HCT116 (cell line): ENCODE measurements at regions not wholly inside any gene's neighbourhood (a gene's known extent, or its start where the extent isn't known, plus 50 kb on each side); places are given as distances from the start of the nearest gene placed in this dataset.

Experiments used
- ATAC-seq: fragments of 200-7000 bp; cut with Tn5 transposase; 2 replicates; pipeline ENCODE4 v1.9.1; 2020; ENCODE audit warnings: mild to moderate bottlenecking, moderate library complexity
- BruUV-seq: library from RNA; stranded (reverse); fragments of 400-500 nt; replicated peaks from 2 replicates; lab custom pipeline; 2021; lab: Mats Ljungman, UMichigan
- CTCF ChIA-PET: fragments of 300-600 bp; sonication (Branson Sonifier 250); formaldehyde crosslinking; loops from one replicate; lab custom pipeline; 2021; ENCODE audit warnings: antibody characterized with exemption; lab: Charles Lee
- POLR2A ChIA-PET: fragments of 300-600, 350-600 bp; sonication (Branson Sonifier 250); formaldehyde crosslinking; loops from one replicate; lab custom pipeline; 2021; ENCODE audit warnings: antibody characterized with exemption; lab: Charles Lee
- RAD21 ChIA-PET, 2 experiments: fragments of 300-600 bp; sonication (Branson Sonifier 250); formaldehyde crosslinking; loops; one replicate each; lab custom pipeline; 2023; ENCODE audit warnings: low total read pairs in 2 of 2; ENCODE audit not compliant: uncharacterized antibody in 2 of 2, unreplicated experiment in 2 of 2, low non-redundant PET in 1 of 2; lab: Charles Lee
- DNase-seq: peaks from one replicate; pipeline ENCODE4 v3.0.0-alpha.2; 2010; ENCODE audit warnings: low read depth, low spot score
- H2AFZ ChIP-seq: fragments of 200-600 bp; shearing (Covaris generic), sonication (generic); 2 replicates; pipeline ENCODE4 v1.6.1; 2017; ENCODE audit warnings: low read depth, mixed run types, mixed read lengths, antibody characterized with exemption, low read length; ENCODE audit not compliant: poor library complexity, severe bottlenecking
- H3K27ac ChIP-seq: 2 replicates; pipeline ENCODE4 v1.5.1; 2012; ENCODE audit warnings: low read depth, low read length
- H3K27me3 ChIP-seq: fragments of 200-600 bp; sonication (generic); 2 replicates; pipeline ENCODE4 v1.6.1; 2016; ENCODE audit warnings: mixed run types, low read length, mixed read lengths; ENCODE audit not compliant: insufficient read depth
- H3K36me3 ChIP-seq, 2 experiments: fragments of 200-500 bp in 1 of 2; fragments of 200-600 bp in 1 of 2; sonication (Bioruptor generic) in 1 of 2; sonication (generic) in 1 of 2; 2 replicates each; pipeline versions ENCODE4 v1.5.1 to v1.6.1; 2014 to 2016; ENCODE audit warnings: low read length in 2 of 2, inconsistent platforms in 1 of 2, mixed read lengths in 1 of 2, mixed run types in 1 of 2; ENCODE audit not compliant: insufficient read depth in 2 of 2, control insufficient read depth in 1 of 2
- H3K4me1 ChIP-seq, 2 experiments: fragments of 200-600 bp in 1 of 2; sonication (generic) in 1 of 2; 2 replicates each; pipeline versions ENCODE4 v1.5.1 to v1.6.1; 2012 to 2017; ENCODE audit warnings: low read length in 2 of 2, inconsistent platforms in 1 of 2, mild to moderate bottlenecking in 1 of 2, mixed read lengths in 1 of 2, mixed run types in 1 of 2, moderate library complexity in 1 of 2; ENCODE audit not compliant: insufficient read depth in 2 of 2, control insufficient read depth in 1 of 2
- H3K4me2 ChIP-seq: fragments of 200-600 bp; sonication (generic); 2 replicates; pipeline ENCODE4 v1.6.1; 2017; ENCODE audit warnings: mixed run types, low read length, mixed read lengths
- H3K4me3 ChIP-seq, 2 experiments: fragments of 200-600 bp in 1 of 2; sonication (generic) in 1 of 2; replicated peaks in 1 of 2; 2 replicates each; pipeline ENCODE4 v1.5.1; 2011 to 2016; ENCODE audit warnings: low read length in 2 of 2, control low read depth in 1 of 2, low read depth in 1 of 2, mild to moderate bottlenecking in 1 of 2, mixed read lengths in 1 of 2, mixed run types in 1 of 2
- H3K79me2 ChIP-seq: fragments of 200-600 bp; sonication (generic); 2 replicates; pipeline ENCODE4 v1.6.1; 2017; ENCODE audit warnings: mild to moderate bottlenecking, mixed run types, low read length, moderate library complexity, mixed read lengths; ENCODE audit not compliant: insufficient read depth
- H3K9ac ChIP-seq: fragments of 200-600 bp; sonication (generic); 2 replicates; pipeline ENCODE4 v1.6.1; 2016; ENCODE audit warnings: low read length, mixed read lengths
- H3K9me2 ChIP-seq: fragments of 200-600 bp; sonication (generic), shearing (Covaris generic); 2 replicates; pipeline ENCODE4 v1.6.1; 2017; ENCODE audit warnings: mixed run types, mild to moderate bottlenecking, moderate library complexity; ENCODE audit not compliant: insufficient read depth
- H3K9me3 ChIP-seq, 2 experiments: fragments of 200-500 bp in 1 of 2; fragments of 200-600 bp in 1 of 2; sonication (Bioruptor generic) in 1 of 2; sonication (generic) in 1 of 2; 2 replicates each; pipeline ENCODE4 v1.6.1; 2014 to 2017; ENCODE audit warnings: low read length in 2 of 2, mixed read lengths in 2 of 2, inconsistent platforms in 1 of 2, low read depth in 1 of 2, mild to moderate bottlenecking in 1 of 2, mixed run types in 1 of 2, moderate library complexity in 1 of 2; ENCODE audit not compliant: control insufficient read depth in 1 of 2, insufficient read depth in 1 of 2
- H4K20me1 ChIP-seq: fragments of 200-600 bp; sonication (generic), shearing (Covaris generic); 2 replicates; pipeline ENCODE4 v1.6.1; 2017; ENCODE audit warnings: mixed run types, mild to moderate bottlenecking, moderate library complexity; ENCODE audit not compliant: insufficient read depth
- CTCF ChIP-seq, 3 experiments: fragments of 200-600 bp in 1 of 3; sonication (generic) in 1 of 3; IDR thresholded peaks in 2 of 3; conservative IDR thresholded peaks in 1 of 3; 2 replicates each; pipeline ENCODE4 v1.5.1; 2012 to 2017; ENCODE audit warnings: low read depth in 2 of 3, low read length in 2 of 3, antibody characterized with exemption in 1 of 3, borderline replicate concordance in 1 of 3, control low read depth in 1 of 3, mild to moderate bottlenecking in 1 of 3, mixed read lengths in 1 of 3, mixed run types in 1 of 3, moderate library complexity in 1 of 3; ENCODE audit not compliant: insufficient read depth in 1 of 3
- EZH2 ChIP-seq: fragments of 200-600 bp; sonication (generic); IDR thresholded peaks from 2 replicates; pipeline ENCODE4 v1.6.1; 2017; ENCODE audit warnings: antibody characterized with exemption, mixed run types
- ZBTB33 ChIP-seq: IDR thresholded peaks from 2 replicates; pipeline ENCODE4 v1.6.1; 2011; ENCODE audit warnings: mild to moderate bottlenecking, low read length, moderate library complexity; ENCODE audit not compliant: insufficient replicate concordance; ENCODE audit errors: extremely low read depth
- intact Hi-C: fragments of 100-400 bp; cut with micrococcal nuclease; formaldehyde crosslinking; loops from 2 replicates; pipeline ENCODE4 v1.10.0; 2022
- TF ChIP-seq, protein P1 (sequence below): IDR thresholded peaks from 2 replicates; pipeline ENCODE4 v1.6.1; 2012

DNA sequence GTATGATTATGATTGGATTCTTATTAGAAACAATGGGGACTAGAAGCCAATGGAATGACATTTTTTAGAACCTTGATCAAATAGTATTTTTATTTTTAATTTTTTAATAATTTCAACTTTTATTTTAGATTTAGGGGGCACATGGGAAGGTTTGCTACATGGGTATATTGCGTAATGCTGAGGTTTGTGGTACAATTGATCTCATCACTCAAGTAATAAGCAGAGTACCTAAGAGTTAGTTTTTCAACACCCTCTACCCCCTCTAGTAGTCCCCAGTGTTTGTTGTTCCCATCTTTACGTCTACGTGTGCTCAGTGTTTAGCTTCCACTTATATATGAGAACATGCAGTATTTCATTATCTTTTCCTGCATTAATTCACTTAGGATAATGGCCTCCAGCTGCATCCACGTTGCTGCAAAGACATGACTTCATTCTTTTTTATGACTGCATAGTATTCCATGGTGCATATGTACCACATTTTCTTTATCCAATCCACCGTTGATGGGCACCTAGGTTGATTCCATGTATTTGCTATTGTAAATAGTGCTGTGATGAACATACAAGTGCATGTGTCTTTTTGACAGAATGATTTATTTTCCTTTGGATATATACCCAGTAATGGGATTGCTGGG lies 281.1 kb upstream of the MAN1A1 start (continued):
- TF ChIP-seq EZH2 (no peak), ZBTB33 (no peak)

DNA sequence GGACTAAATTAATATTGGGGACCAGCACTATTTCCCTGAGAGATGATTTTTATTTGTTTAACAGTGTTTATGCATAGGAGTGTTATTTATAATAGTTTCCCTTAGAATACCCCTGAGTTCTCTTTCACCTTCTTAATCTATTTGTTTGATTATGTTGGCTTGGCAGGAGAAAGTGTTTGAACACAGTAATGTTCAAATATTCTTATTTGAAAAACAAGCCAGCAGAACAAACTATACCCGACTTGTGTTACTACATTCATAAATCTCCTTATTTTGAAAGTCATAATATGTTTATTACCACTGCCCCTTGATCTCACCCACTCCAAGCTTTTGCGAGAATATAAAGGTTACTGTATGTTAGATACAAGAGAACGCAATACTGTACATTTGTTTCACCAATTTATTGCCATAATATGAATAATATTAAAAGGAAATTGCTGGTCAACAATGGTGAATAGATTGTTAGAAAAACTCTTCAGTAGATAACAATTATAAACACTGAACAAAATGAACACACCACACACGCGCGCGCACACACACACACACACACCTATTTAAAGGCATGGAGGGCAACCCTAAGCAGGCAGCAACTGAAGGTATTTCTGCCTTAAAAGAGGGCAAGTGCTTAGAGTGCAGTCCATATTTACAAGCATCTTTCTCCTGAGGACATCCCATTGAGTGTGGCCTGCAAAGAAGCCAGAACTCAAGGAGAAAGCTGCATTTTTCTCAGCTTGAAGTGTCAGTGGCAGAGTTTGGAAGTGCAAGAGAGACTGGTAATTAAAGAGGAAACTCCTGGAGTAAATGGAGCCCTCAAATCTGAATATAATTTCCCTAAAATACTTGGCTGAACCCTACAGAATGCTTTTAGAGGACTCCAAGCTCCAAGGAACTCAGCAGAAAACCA lies 279.4 kb upstream of the MAN1A1 start:
- TF ChIP-seq, protein P1, sequence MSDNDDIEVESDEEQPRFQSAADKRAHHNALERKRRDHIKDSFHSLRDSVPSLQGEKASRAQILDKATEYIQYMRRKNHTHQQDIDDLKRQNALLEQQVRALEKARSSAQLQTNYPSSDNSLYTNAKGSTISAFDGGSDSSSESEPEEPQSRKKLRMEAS, result no peak
- TF ChIP-seq CTCF (IDR thresholded peaks at IDR 0.05 in 2 of 3, conservative IDR thresholded peaks at IDR 0.05 in 1 of 3; ENCODE audit: borderline replicate concordance in 1 of 3, insufficient read depth in 1 of 3, low read depth in 2 of 3, low read length in 2 of 3), result peak in 2 of 3 experiments; percentile 11 to 46; a peak in 2 of 6 replicates
- no peaks in the 10 kb centered on the region for H3K27me3 ChIP-seq

More for the DNA sequence above, 279.4 kb upstream of the MAN1A1 start:
- Histone ChIP-seq H3K4me2 (no peak overlapping the region), H3K9me2 (no peaks in the 10 kb centered on the region), H3K79me2 (no peaks in the 10 kb centered on the region), H3K4me1 (no peaks in the 10 kb centered on the region; a peak in 1 of 4 replicates), H3K36me3 (no peaks in the 10 kb centered on the region), H4K20me1 (no peaks in the 10 kb centered on the region), H3K9me3 (no peaks in the 10 kb centered on the region; a peak in 1 of 4 replicates), H3K27ac (no peak overlapping the region), H3K9ac (no peak overlapping the region), H2AFZ (peak overlapping the region; percentile 65), H3K4me3 (no peak overlapping the region)
- RAD21 ChIA-PET, result no interaction called here
- ATAC-seq, result peak; percentile 36; the same call in 1 of the 2 replicates
- DNase-seq, result no peak
- CTCF ChIA-PET, result interaction anchor here (0.8 kb wide), 1 partner anchor 278 kb away, joined by 3 read pairs; no protein-coding TSS in a partner anchor
- POLR2A ChIA-PET, result interaction anchor here (1.2 kb wide), 1 partner anchor 11 kb away, joined by 4 read pairs; no protein-coding TSS in a partner anchor
- BruUV-seq, result no TSS peak
- intact Hi-C loops, result loop anchor here (5.0 kb wide), 1 partner anchor 277 kb away; no protein-coding TSS in a partner anchor
